Trophoblast cell (in vitro differentiated cells and primary cell): ENCODE measurements at regions not wholly inside any gene's neighbourhood (a gene's known extent, or its start where the extent isn't known, plus 50 kb on each side); places are given as distances from the start of the nearest gene placed in this dataset.

Experiments used
- DNase-seq, 2 donors: peaks; one replicate each; pipeline ENCODE4 v3.0.0-alpha.2; 2016
- H2AFZ ChIP-seq: 2 replicates; pipeline ENCODE4 v1.6.1; 2013; ENCODE audit warnings: low read length, moderate library complexity, mild to moderate bottlenecking; ENCODE audit not compliant: insufficient read depth, poor library complexity
- H2AK5ac ChIP-seq: 2 replicates; pipeline ENCODE4 v1.6.1; 2013; ENCODE audit warnings: mild to moderate bottlenecking, low read length
- H2BK120ac ChIP-seq: 2 replicates; pipeline ENCODE4 v1.6.1; 2013; ENCODE audit warnings: low read length, mild to moderate bottlenecking, moderate library complexity; ENCODE audit not compliant: insufficient read depth, poor library complexity
- H2BK12ac ChIP-seq: 2 replicates; pipeline ENCODE4 v1.6.1; 2013; ENCODE audit warnings: mild to moderate bottlenecking, low read length, moderate library complexity
- H2BK5ac ChIP-seq: 2 replicates; pipeline ENCODE4 v1.6.1; 2013; ENCODE audit warnings: low read length, low read depth, moderate library complexity, mild to moderate bottlenecking; ENCODE audit not compliant: poor library complexity
- H3K14ac ChIP-seq: 2 replicates; pipeline ENCODE4 v1.6.1; 2013; ENCODE audit warnings: mild to moderate bottlenecking, low read length
- H3K18ac ChIP-seq: 2 replicates; pipeline ENCODE4 v1.6.1; 2013; ENCODE audit warnings: mild to moderate bottlenecking, low read length
- H3K23ac ChIP-seq: 2 replicates; pipeline ENCODE4 v1.6.1; 2013; ENCODE audit warnings: low read length
- H3K27ac ChIP-seq: 2 replicates; pipeline ENCODE4 v1.5.1; 2013; ENCODE audit warnings: low read depth, mild to moderate bottlenecking, inconsistent platforms, low read length, moderate library complexity
- H3K27me3 ChIP-seq: 2 replicates; pipeline ENCODE4 v1.6.1; 2013; ENCODE audit warnings: inconsistent platforms, mild to moderate bottlenecking, low read length, moderate library complexity; ENCODE audit not compliant: insufficient read depth
- H3K36me3 ChIP-seq, 2 experiments: 1 replicate in 1 of 2; 2 replicates in 1 of 2; pipeline ENCODE4 v1.6.1; 2013; ENCODE audit warnings: low read length in 2 of 2, mild to moderate bottlenecking in 2 of 2, moderate library complexity in 1 of 2; ENCODE audit not compliant: insufficient read depth in 2 of 2, control insufficient read depth in 1 of 2
- H3K4ac ChIP-seq: 2 replicates; pipeline ENCODE4 v1.6.1; 2013; ENCODE audit warnings: low read depth, mild to moderate bottlenecking, low read length, moderate library complexity
- H3K4me1 ChIP-seq, 2 experiments: 1 replicate in 1 of 2; 2 replicates in 1 of 2; pipeline ENCODE4 v1.6.1; 2013; ENCODE audit warnings: low read length in 2 of 2, mild to moderate bottlenecking in 2 of 2, moderate library complexity in 1 of 2; ENCODE audit not compliant: insufficient read depth in 2 of 2, control insufficient read depth in 1 of 2
- H3K4me2 ChIP-seq: 2 replicates; pipeline ENCODE4 v1.6.1; 2013; ENCODE audit warnings: inconsistent platforms, mild to moderate bottlenecking, low read length, moderate library complexity
- H3K4me3 ChIP-seq: 2 replicates; pipeline ENCODE4 v1.5.1; 2013; ENCODE audit warnings: mild to moderate bottlenecking, low read depth, low read length, inconsistent platforms
- H3K79me1 ChIP-seq: one replicate; pipeline ENCODE4 v1.6.1; 2013; ENCODE audit warnings: low read length
- H3K79me2 ChIP-seq: 2 replicates; pipeline ENCODE4 v1.6.1; 2013; ENCODE audit warnings: low read length, mild to moderate bottlenecking; ENCODE audit not compliant: control insufficient read depth, insufficient read depth, poor library complexity
- H3K9ac ChIP-seq: 2 replicates; pipeline ENCODE4 v1.6.1; 2013; ENCODE audit warnings: mild to moderate bottlenecking, low read length
- H3K9me3 ChIP-seq: 2 replicates; pipeline ENCODE4 v1.6.1; 2013; ENCODE audit warnings: low read depth, mild to moderate bottlenecking, control low read depth, inconsistent platforms, low read length; ENCODE audit not compliant: insufficient read depth
- H4K12ac ChIP-seq: 2 replicates; pipeline ENCODE4 v1.6.1; 2013; ENCODE audit warnings: low read depth, mild to moderate bottlenecking, low read length, moderate library complexity
- H4K8ac ChIP-seq: 2 replicates; pipeline ENCODE4 v1.6.1; 2013; ENCODE audit warnings: low read depth, mild to moderate bottlenecking, low read length, moderate library complexity
- H4K91ac ChIP-seq: one replicate; pipeline ENCODE4 v1.6.1; 2013; ENCODE audit warnings: low read depth, mild to moderate bottlenecking, low read length, moderate library complexity
- WGBS: extraction: QIAGEN DNeasy Blood & Tissue Kit; methylation state at CpG from one replicate; pipeline ENCODE4 v1.1.7; 2013; ENCODE audit warnings: missing lambda C conversion rate; ENCODE audit not compliant: insufficient read length, insufficient coverage; ENCODE audit errors: extremely low coverage; 5-methylcytosine and 5-hydroxymethylcytosine counted together

GRCh38 chr2:104052356-104052755 is 801.6 kb upstream of the POU3F3 start:
- H3K4me1 ChIP-seq = no peaks in the 10 kb centered on the region
- no peak overlapping the region for H3K4me3 ChIP-seq
- H3K9me3 ChIP-seq = no peaks in the 10 kb centered on the region
- H3K18ac ChIP-seq = no peak overlapping the region
- H3K14ac ChIP-seq = no peak overlapping the region
- WGBS = no CpG with 5 or more reads among the region's 5 CpGs
- H3K4ac ChIP-seq = no peak overlapping the region
- H3K23ac ChIP-seq = no peak overlapping the region
- H4K12ac ChIP-seq = no peak overlapping the region
- H2BK12ac ChIP-seq = no peak overlapping the region
- no peak overlapping the region for H2BK5ac ChIP-seq
- H4K91ac ChIP-seq = no peak overlapping the region
- no peak overlapping the region for H3K27ac ChIP-seq
- no peak overlapping the region for H2BK120ac ChIP-seq
- H4K8ac ChIP-seq = no peak overlapping the region
- no peak overlapping the region for H3K9ac ChIP-seq
- H3K4me2 ChIP-seq = no peak overlapping the region
- DNase-seq = no peak
- no peaks in the 10 kb centered on the region for H3K79me1 ChIP-seq
- H2AFZ ChIP-seq = no peak overlapping the region
- no peaks in the 10 kb centered on the region for H3K27me3 ChIP-seq
- H3K36me3 ChIP-seq = no peaks in the 10 kb centered on the region
- no peaks in the 10 kb centered on the region for H3K79me2 ChIP-seq
- H2AK5ac ChIP-seq = no peak overlapping the region

DNA sequence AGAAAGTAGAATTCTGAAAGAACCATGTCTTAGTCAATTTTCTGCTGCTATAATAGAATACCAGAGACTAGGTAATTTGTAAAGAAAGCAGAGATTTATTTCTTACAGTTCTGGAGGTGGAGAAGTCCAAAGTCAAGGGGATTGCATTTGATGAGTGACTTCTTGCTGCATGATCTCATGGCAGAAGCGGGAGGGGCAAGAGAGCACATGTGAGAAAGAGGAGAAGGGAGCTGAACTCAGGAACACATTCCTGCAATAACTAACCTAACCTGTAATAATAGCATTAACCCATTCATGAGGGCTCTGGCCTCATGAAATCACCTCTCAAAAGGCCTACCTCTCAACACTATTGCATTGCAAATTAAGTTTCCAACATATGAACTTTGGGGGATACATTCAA is 797.5 kb upstream of the POU3F3 start:
- no peaks in the 10 kb centered on the region for H3K9me3 ChIP-seq
- no peak overlapping the region for H3K9ac ChIP-seq
- no peaks in the 10 kb centered on the region for H3K79me2 ChIP-seq
- no peak for DNase-seq
- H3K4me2 ChIP-seq = no peak overlapping the region
- H3K27ac ChIP-seq = no peak overlapping the region
- H2BK12ac ChIP-seq = no peak overlapping the region
- H3K18ac ChIP-seq = no peak overlapping the region
- no peak overlapping the region for H2BK5ac ChIP-seq
- no peak overlapping the region for H4K12ac ChIP-seq
- no peaks in the 10 kb centered on the region for H3K27me3 ChIP-seq
- H3K79me1 ChIP-seq = no peaks in the 10 kb centered on the region
- H3K4ac ChIP-seq = no peak overlapping the region
- H2AK5ac ChIP-seq = no peak overlapping the region
- no peak overlapping the region for H2AFZ ChIP-seq
- H3K14ac ChIP-seq = no peak overlapping the region
- no peaks in the 10 kb centered on the region for H3K36me3 ChIP-seq
- no peak overlapping the region for H3K23ac ChIP-seq
- no peak overlapping the region for H4K8ac ChIP-seq
- H4K91ac ChIP-seq = no peak overlapping the region
- H2BK120ac ChIP-seq = no peak overlapping the region
- no peak overlapping the region for H3K4me3 ChIP-seq
- no CpG with 5 or more reads among the region's 1 CpG for WGBS
- no peaks in the 10 kb centered on the region for H3K4me1 ChIP-seq

GRCh38 chr2:104068665-104069064 is 785.2 kb upstream of the POU3F3 start:
- Histone ChIP-seq H2AFZ (no peak overlapping the region), H3K9me3 (no peaks in the 10 kb centered on the region), H3K4me1 (no peaks in the 10 kb centered on the region), H3K79me2 (no peaks in the 10 kb centered on the region), H3K79me1 (no peaks in the 10 kb centered on the region), H3K9ac (no peak overlapping the region), H2BK5ac (no peak overlapping the region), H4K8ac (no peak overlapping the region), H3K27me3 (no peaks in the 10 kb centered on the region), H2BK12ac (no peak overlapping the region), H3K27ac (no peak overlapping the region), H3K18ac (no peak overlapping the region), H4K91ac (no peak overlapping the region), H4K12ac (no peak overlapping the region), H3K23ac (no peak overlapping the region), H3K4me3 (no peak overlapping the region), H3K4ac (no peak overlapping the region), H2AK5ac (no peak overlapping the region), H2BK120ac (no peak overlapping the region), H3K14ac (no peak overlapping the region), H3K4me2 (no peak overlapping the region), H3K36me3 (no peaks in the 10 kb centered on the region)
- DNase-seq = no peak
- no CpG with 5 or more reads among the region's 2 CpGs for WGBS

- Histone ChIP-seq H3K23ac (no peak overlapping the region), H3K79me2 (no peaks in the 10 kb centered on the region), H3K9me3 (peaks cover 1% of the 10 kb centered on the region), H3K9ac (no peak overlapping the region), H3K4me1 (no peaks in the 10 kb centered on the region), H2BK5ac (no peak overlapping the region), H2BK120ac (no peak overlapping the region), H3K18ac (no peak overlapping the region), H2AK5ac (no peak overlapping the region), H3K14ac (no peak overlapping the region), H3K27me3 (no peaks in the 10 kb centered on the region), H3K79me1 (no peaks in the 10 kb centered on the region), H3K4ac (no peak overlapping the region), H2BK12ac (no peak overlapping the region), H2AFZ (no peak overlapping the region), H3K4me3 (no peak overlapping the region), H4K8ac (no peak overlapping the region), H4K91ac (no peak overlapping the region), H4K12ac (no peak overlapping the region), H3K27ac (no peak overlapping the region), H3K4me2 (no peak overlapping the region), H3K36me3 (no peaks in the 10 kb centered on the region)
- WGBS = no CpG with 5 or more reads among the region's 4 CpGs
- no peak for DNase-seq
Observed at GRCh38 chr2:104077573-104077972, 776.3 kb upstream of the POU3F3 start.
